ENCODE measurements at regions not wholly inside any gene's neighbourhood (a gene's known extent, or its start where the extent isn't known, plus 50 kb on each side); places are given as distances from the start of the nearest gene placed in this dataset.
"Not testable (repeated sequence)": the region's sequence is repeated elsewhere in the genome, so short reads cannot be mapped to it uniquely, and the experiment has no call there.

GRCh38 chr10:57336865-57337264 lies 930.8 kb downstream of the IPMK start:
- no peak overlapping the region for H3K4me3 ChIP-seq (ENCODE audit: low read length)
- no peak overlapping the region for H3K27ac ChIP-seq (ENCODE audit: low read depth, low read length)
- H3K4me1 ChIP-seq (ENCODE audit: control insufficient read depth, insufficient read depth, low read length): no peaks in the 10 kb centered on the region
- no peaks in the 10 kb centered on the region for H3K27me3 ChIP-seq (ENCODE audit: control insufficient read depth, insufficient read depth, low read length)
- no peaks in the 10 kb centered on the region for H3K36me3 ChIP-seq (ENCODE audit: control insufficient read depth, insufficient read depth, low read length)
- H3K9ac ChIP-seq (ENCODE audit: low read length): no peak overlapping the region

GRCh38 chr10:57336341-57336740 lies 931.4 kb downstream of the IPMK start:
- Histone ChIP-seq H3K4me1 (ENCODE audit: control insufficient read depth, insufficient read depth, low read length) (no peaks in the 10 kb centered on the region), H3K4me3 (ENCODE audit: low read length) (no peak overlapping the region), H3K27ac (ENCODE audit: low read depth, low read length) (no peak overlapping the region), H3K9ac (ENCODE audit: low read length) (no peak overlapping the region), H3K36me3 (ENCODE audit: control insufficient read depth, insufficient read depth, low read length) (no peaks in the 10 kb centered on the region), H3K27me3 (ENCODE audit: control insufficient read depth, insufficient read depth, low read length) (no peaks in the 10 kb centered on the region)

GRCh38 chr10:57334523-57334922 lies 933.2 kb downstream of the IPMK start:
- Histone ChIP-seq H3K4me1 (ENCODE audit: control insufficient read depth, insufficient read depth, low read length) (no peaks in the 10 kb centered on the region), H3K4me3 (ENCODE audit: low read length) (no peak overlapping the region), H3K27ac (ENCODE audit: low read depth, low read length) (no peak overlapping the region), H3K27me3 (ENCODE audit: control insufficient read depth, insufficient read depth, low read length) (no peaks in the 10 kb centered on the region), H3K36me3 (ENCODE audit: control insufficient read depth, insufficient read depth, low read length) (no peaks in the 10 kb centered on the region), H3K9ac (ENCODE audit: low read length) (no peak overlapping the region)

- H3K27me3 ChIP-seq (ENCODE audit: control insufficient read depth, insufficient read depth, low read length): no peaks in the 10 kb centered on the region
- no peak overlapping the region for H3K27ac ChIP-seq (ENCODE audit: low read depth, low read length)
- H3K4me1 ChIP-seq (ENCODE audit: control insufficient read depth, insufficient read depth, low read length): no peaks in the 10 kb centered on the region
- H3K9ac ChIP-seq (ENCODE audit: low read length): no peak overlapping the region
- no peak overlapping the region for H3K4me3 ChIP-seq (ENCODE audit: low read length)
- H3K36me3 ChIP-seq (ENCODE audit: control insufficient read depth, insufficient read depth, low read length): no peaks in the 10 kb centered on the region
Observed at GRCh38 chr10:57333880-57334279, 933.8 kb downstream of the IPMK start.

- not testable (repeated sequence) for H3K4me3 ChIP-seq (ENCODE audit: low read length); H3K27me3 ChIP-seq (ENCODE audit: control insufficient read depth, insufficient read depth, low read length); H3K27ac ChIP-seq (ENCODE audit: low read depth, low read length); H3K4me1 ChIP-seq (ENCODE audit: control insufficient read depth, insufficient read depth, low read length); H3K36me3 ChIP-seq (ENCODE audit: control insufficient read depth, insufficient read depth, low read length); H3K9ac ChIP-seq (ENCODE audit: low read length)
Observed at GRCh38 chr10:57321400-57321854, 946.3 kb downstream of the IPMK start.

- Histone ChIP-seq H3K9ac (ENCODE audit: low read length) (no peak overlapping the region), H3K4me3 (ENCODE audit: low read length) (no peak overlapping the region), H3K27me3 (ENCODE audit: control insufficient read depth, insufficient read depth, low read length) (no peaks in the 10 kb centered on the region), H3K27ac (ENCODE audit: low read depth, low read length) (no peak overlapping the region), H3K4me1 (ENCODE audit: control insufficient read depth, insufficient read depth, low read length) (no peaks in the 10 kb centered on the region), H3K36me3 (ENCODE audit: control insufficient read depth, insufficient read depth, low read length) (no peaks in the 10 kb centered on the region)
Observed at GRCh38 chr10:57320416-57320815, 947.3 kb downstream of the IPMK start.

- Histone ChIP-seq H3K36me3 (ENCODE audit: control insufficient read depth, insufficient read depth, low read length) (no peaks in the 10 kb centered on the region), H3K4me3 (ENCODE audit: low read length) (no peak overlapping the region), H3K9ac (ENCODE audit: low read length) (no peak overlapping the region), H3K4me1 (ENCODE audit: control insufficient read depth, insufficient read depth, low read length) (no peaks in the 10 kb centered on the region), H3K27me3 (ENCODE audit: control insufficient read depth, insufficient read depth, low read length) (no peaks in the 10 kb centered on the region), H3K27ac (ENCODE audit: low read depth, low read length) (no peak overlapping the region)
Observed at GRCh38 chr10:57314046-57314445, 953.0 kb upstream of the ZWINT start.

GRCh38 chr10:57303566-57303965 lies 942.5 kb upstream of the ZWINT start:
- no peaks in the 10 kb centered on the region for H3K36me3 ChIP-seq (ENCODE audit: control insufficient read depth, insufficient read depth, low read length)
- H3K9ac ChIP-seq (ENCODE audit: low read length): no peak overlapping the region
- no peaks in the 10 kb centered on the region for H3K27me3 ChIP-seq (ENCODE audit: control insufficient read depth, insufficient read depth, low read length)
- H3K4me1 ChIP-seq (ENCODE audit: control insufficient read depth, insufficient read depth, low read length): no peaks in the 10 kb centered on the region
- no peak overlapping the region for H3K4me3 ChIP-seq (ENCODE audit: low read length)
- H3K27ac ChIP-seq (ENCODE audit: low read depth, low read length): no peak overlapping the region

GRCh38 chr10:57300718-57301117 lies 939.7 kb upstream of the ZWINT start:
- Histone ChIP-seq H3K4me3 (ENCODE audit: low read length) (no peak overlapping the region), H3K27me3 (ENCODE audit: control insufficient read depth, insufficient read depth, low read length) (no peaks in the 10 kb centered on the region), H3K4me1 (ENCODE audit: control insufficient read depth, insufficient read depth, low read length) (no peaks in the 10 kb centered on the region), H3K36me3 (ENCODE audit: control insufficient read depth, insufficient read depth, low read length) (no peaks in the 10 kb centered on the region), H3K27ac (ENCODE audit: low read depth, low read length) (no peak overlapping the region), H3K9ac (ENCODE audit: low read length) (no peak overlapping the region)

- Histone ChIP-seq H3K4me1 (ENCODE audit: control insufficient read depth, insufficient read depth, low read length) (no peaks in the 10 kb centered on the region), H3K27ac (ENCODE audit: low read depth, low read length) (no peak overlapping the region), H3K36me3 (ENCODE audit: control insufficient read depth, insufficient read depth, low read length) (no peaks in the 10 kb centered on the region)
Observed at GRCh38 chr10:57294698-57295097, 933.6 kb upstream of the ZWINT start.

GRCh38 chr10:57288754-57289153 lies 927.7 kb upstream of the ZWINT start:
- no peak overlapping the region for H3K4me3 ChIP-seq (ENCODE audit: low read length)
- H3K36me3 ChIP-seq (ENCODE audit: control insufficient read depth, insufficient read depth, low read length): no peaks in the 10 kb centered on the region
- H3K4me1 ChIP-seq (ENCODE audit: control insufficient read depth, insufficient read depth, low read length): no peaks in the 10 kb centered on the region
- H3K27ac ChIP-seq (ENCODE audit: low read depth, low read length): no peak overlapping the region
- no peaks in the 10 kb centered on the region for H3K27me3 ChIP-seq (ENCODE audit: control insufficient read depth, insufficient read depth, low read length)
- no peak overlapping the region for H3K9ac ChIP-seq (ENCODE audit: low read length)

More at GRCh38 chr10:57294698-57295097, 933.6 kb upstream of the ZWINT start:
- Histone ChIP-seq H3K4me3 (ENCODE audit: low read length) (no peak overlapping the region), H3K27me3 (ENCODE audit: control insufficient read depth, insufficient read depth, low read length) (no peaks in the 10 kb centered on the region), H3K9ac (ENCODE audit: low read length) (no peak overlapping the region)

- no peaks in the 10 kb centered on the region for H3K4me1 ChIP-seq (ENCODE audit: control insufficient read depth, insufficient read depth, low read length)
- H3K36me3 ChIP-seq (ENCODE audit: control insufficient read depth, insufficient read depth, low read length): no peaks in the 10 kb centered on the region
- H3K4me3 ChIP-seq (ENCODE audit: low read length): no peak overlapping the region
- H3K27ac ChIP-seq (ENCODE audit: low read depth, low read length): no peak overlapping the region
- H3K27me3 ChIP-seq (ENCODE audit: control insufficient read depth, insufficient read depth, low read length): no peaks in the 10 kb centered on the region
- no peak overlapping the region for H3K9ac ChIP-seq (ENCODE audit: low read length)
Observed at GRCh38 chr10:57262892-57263291, 901.8 kb upstream of the ZWINT start.

GRCh38 chr10:57260175-57260574 lies 899.1 kb upstream of the ZWINT start:
- H3K36me3 ChIP-seq (ENCODE audit: control insufficient read depth, insufficient read depth, low read length): no peaks in the 10 kb centered on the region
- H3K9ac ChIP-seq (ENCODE audit: low read length): no peak overlapping the region
- H3K27ac ChIP-seq (ENCODE audit: low read depth, low read length): no peak overlapping the region
- no peak overlapping the region for H3K4me3 ChIP-seq (ENCODE audit: low read length)
- no peaks in the 10 kb centered on the region for H3K27me3 ChIP-seq (ENCODE audit: control insufficient read depth, insufficient read depth, low read length)
- no peaks in the 10 kb centered on the region for H3K4me1 ChIP-seq (ENCODE audit: control insufficient read depth, insufficient read depth, low read length)

All from rectal smooth muscle tissue (tissue), 1 donor.